ENCODE measurements at regions not wholly inside any gene's neighbourhood (a gene's known extent, or its start where the extent isn't known, plus 50 kb on each side); places are given as distances from the start of the nearest gene placed in this dataset.

DNA sequence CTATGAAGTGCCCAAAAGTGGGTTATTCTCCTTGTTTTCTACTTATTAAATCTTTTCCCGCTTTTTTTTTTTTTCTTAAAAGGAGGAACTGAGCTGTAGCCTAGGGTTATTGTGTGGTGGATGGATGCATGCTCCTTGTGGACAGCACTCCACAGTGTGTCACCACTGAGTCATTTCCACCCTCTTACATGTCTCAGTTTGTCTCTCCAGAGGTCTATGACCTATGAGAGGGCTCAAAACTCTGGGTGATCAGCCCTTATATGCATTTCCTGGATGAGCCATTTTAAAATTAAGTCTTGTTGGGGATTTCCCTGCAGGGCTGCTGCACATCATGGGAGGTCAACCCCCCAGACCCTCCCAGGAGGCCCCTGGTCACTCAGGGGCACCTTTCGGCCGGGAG, 102.2 kb upstream of the MOCS2 start:
- no peak for DNase-seq (ENCODE audit: extremely low read depth, low read depth)
- TF ChIP-seq, protein P1, sequence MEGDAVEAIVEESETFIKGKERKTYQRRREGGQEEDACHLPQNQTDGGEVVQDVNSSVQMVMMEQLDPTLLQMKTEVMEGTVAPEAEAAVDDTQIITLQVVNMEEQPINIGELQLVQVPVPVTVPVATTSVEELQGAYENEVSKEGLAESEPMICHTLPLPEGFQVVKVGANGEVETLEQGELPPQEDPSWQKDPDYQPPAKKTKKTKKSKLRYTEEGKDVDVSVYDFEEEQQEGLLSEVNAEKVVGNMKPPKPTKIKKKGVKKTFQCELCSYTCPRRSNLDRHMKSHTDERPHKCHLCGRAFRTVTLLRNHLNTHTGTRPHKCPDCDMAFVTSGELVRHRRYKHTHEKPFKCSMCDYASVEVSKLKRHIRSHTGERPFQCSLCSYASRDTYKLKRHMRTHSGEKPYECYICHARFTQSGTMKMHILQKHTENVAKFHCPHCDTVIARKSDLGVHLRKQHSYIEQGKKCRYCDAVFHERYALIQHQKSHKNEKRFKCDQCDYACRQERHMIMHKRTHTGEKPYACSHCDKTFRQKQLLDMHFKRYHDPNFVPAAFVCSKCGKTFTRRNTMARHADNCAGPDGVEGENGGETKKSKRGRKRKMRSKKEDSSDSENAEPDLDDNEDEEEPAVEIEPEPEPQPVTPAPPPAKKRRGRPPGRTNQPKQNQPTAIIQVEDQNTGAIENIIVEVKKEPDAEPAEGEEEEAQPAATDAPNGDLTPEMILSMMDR (IDR thresholded peaks at IDR 0.05; ENCODE audit: low read depth, low read length) = no peak

GRCh38 chr5:53219174-53219573, 109.6 kb upstream of the MOCS2 start:
- no peak for DNase-seq (ENCODE audit: extremely low read depth, low read depth)
- TF ChIP-seq, protein P1 (IDR thresholded peaks at IDR 0.05; ENCODE audit: low read depth, low read length) = no peak

DNA sequence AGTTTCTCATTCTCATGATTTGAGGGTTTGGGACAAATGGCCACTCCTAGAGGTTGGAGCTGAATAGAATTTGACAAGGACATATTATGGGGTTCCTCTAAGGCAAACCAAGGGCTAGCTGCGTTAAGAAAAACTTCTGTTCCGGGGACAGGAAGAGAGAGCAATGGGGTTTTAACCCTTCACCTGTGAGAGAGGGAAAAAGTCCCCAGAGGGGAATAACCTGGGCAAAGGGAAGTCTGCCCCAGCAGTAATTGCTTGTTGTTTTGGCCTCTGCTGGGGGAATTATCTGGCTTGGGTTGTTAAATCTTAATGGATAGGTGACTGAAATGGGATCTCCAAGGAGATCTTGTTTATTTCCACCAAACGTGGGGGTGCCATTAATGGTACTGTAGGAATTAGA, 110.1 kb upstream of the MOCS2 start:
- TF ChIP-seq, protein P1 (IDR thresholded peaks at IDR 0.05; ENCODE audit: low read depth, low read length) = no peak
- DNase-seq (ENCODE audit: extremely low read depth, low read depth) = no peak

GRCh38 chr5:53233645-53234405, 124.3 kb upstream of the MOCS2 start:
- no peak for DNase-seq (ENCODE audit: extremely low read depth, low read depth)
- TF ChIP-seq, protein P1 (IDR thresholded peaks at IDR 0.05; ENCODE audit: low read depth, low read length) = no peak

- TF ChIP-seq, protein P1 (IDR thresholded peaks at IDR 0.05; ENCODE audit: low read depth, low read length) = no peak
Observed at GRCh38 chr5:53236683-53237082, 127.1 kb upstream of the MOCS2 start.

DNA sequence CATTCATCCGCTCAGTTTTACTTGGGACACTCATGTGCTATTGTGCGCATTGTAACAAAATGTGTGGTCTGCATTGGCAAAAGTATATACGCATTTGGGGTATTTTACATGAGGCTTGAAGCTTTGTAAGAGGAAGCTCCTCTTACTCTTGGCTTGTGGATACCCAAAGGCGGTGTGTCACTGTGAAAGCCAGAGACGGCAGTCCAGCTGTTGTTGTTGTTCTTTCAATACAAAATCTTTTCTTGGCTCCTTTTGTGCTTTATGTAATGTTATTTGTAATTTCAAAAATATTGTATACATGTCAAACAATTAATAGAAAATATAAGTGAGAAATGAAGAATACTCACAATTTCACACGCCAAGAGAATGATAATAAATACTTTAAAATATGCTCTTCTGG, 128.3 kb upstream of the MOCS2 start:
- TF ChIP-seq, protein P1 (IDR thresholded peaks at IDR 0.05; ENCODE audit: low read depth, low read length) = no peak
- no peak for DNase-seq (ENCODE audit: extremely low read depth, low read depth)

More at GRCh38 chr5:53236683-53237082, 127.1 kb upstream of the MOCS2 start:
- DNase-seq (ENCODE audit: extremely low read depth, low read depth) = no peak

DNA sequence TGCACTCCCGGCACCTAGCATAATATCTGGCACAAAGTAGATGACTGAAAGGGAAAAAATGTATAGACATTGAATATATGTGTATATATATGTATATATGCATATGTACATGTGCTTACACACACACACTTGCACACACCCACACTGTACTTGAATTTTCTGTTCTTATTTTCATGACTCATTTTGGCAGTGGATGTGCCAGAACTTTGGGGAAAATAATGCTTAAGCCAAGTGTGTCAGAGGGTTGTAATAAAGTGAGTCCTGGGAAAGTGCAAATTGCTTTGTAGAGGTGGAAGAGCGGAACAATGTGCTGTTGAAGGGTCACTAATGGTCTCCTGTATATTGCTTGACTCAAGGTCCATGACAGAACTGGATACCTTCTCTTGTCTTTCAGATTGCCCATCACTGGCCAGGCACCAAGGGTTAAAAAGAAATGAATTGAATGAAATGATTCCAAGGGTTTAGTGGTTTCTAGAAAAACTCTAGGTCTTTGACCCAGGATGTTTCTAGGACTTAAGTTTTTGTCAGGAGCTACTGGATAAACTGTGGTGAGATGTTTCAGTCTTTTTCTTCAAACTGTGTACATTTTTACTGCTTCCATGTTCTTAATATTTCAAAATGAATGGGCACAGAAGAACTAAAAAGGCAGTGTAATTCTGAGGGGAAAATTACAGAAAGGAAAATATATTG, 129.9 kb upstream of the MOCS2 start:
- no peak for DNase-seq (ENCODE audit: extremely low read depth, low read depth)
- TF ChIP-seq, protein P1 (IDR thresholded peaks at IDR 0.05; ENCODE audit: low read depth, low read length) = no peak

Measured in AG09319 (cell line).